Loucy (cell line): ENCODE measurements at regions not wholly inside any gene's neighbourhood (a gene's known extent, or its start where the extent isn't known, plus 50 kb on each side); places are given as distances from the start of the nearest gene placed in this dataset.

Source experiments
- H2AFZ ChIP-seq: fragments of 200-600 bp; sonication (generic); 2 replicates; pipeline ENCODE4 v1.6.0; 2016; ENCODE audit warnings: antibody characterized with exemption, mild to moderate bottlenecking, low read length, moderate library complexity
- H3F3A ChIP-seq: fragments of 200-600 bp; 2 replicates; pipeline ENCODE4 v1.6.0; 2016; ENCODE audit warnings: antibody characterized with exemption, low read depth, mild to moderate bottlenecking
- H3K27me3 ChIP-seq: fragments of 200-600 bp; sonication (generic); 2 replicates; pipeline ENCODE4 v1.6.1; 2014; ENCODE audit warnings: low read length, mild to moderate bottlenecking; ENCODE audit not compliant: insufficient read depth, poor library complexity, severe bottlenecking
- H3K36me3 ChIP-seq: fragments of 200-600 bp; sonication (generic); 2 replicates; pipeline ENCODE4 v1.6.1; 2016; ENCODE audit warnings: low read length; ENCODE audit not compliant: insufficient read depth
- H3K4me1 ChIP-seq: fragments of 200-600 bp; sonication (generic); 2 replicates; pipeline ENCODE4 v1.5.1; 2014; ENCODE audit warnings: low read length, mild to moderate bottlenecking; ENCODE audit not compliant: insufficient read depth, poor library complexity, severe bottlenecking
- H3K4me2 ChIP-seq: fragments of 200-600 bp; sonication (generic); 2 replicates; pipeline ENCODE4 v1.6.0; 2014; ENCODE audit warnings: antibody characterized with exemption, low read length, low read depth, mild to moderate bottlenecking; ENCODE audit not compliant: poor library complexity, severe bottlenecking
- H3K4me3 ChIP-seq: fragments of 200-600 bp; sonication (generic); 2 replicates; pipeline ENCODE4 v1.5.1; 2014; ENCODE audit warnings: low read length, mild to moderate bottlenecking, mixed read lengths; ENCODE audit not compliant: poor library complexity, severe bottlenecking
- H3K79me2 ChIP-seq: fragments of 200-600 bp; sonication (generic); 2 replicates; pipeline ENCODE4 v1.6.1; 2014; ENCODE audit warnings: low read length; ENCODE audit not compliant: insufficient read depth
- H3K9ac ChIP-seq: fragments of 200-600 bp; sonication (generic); 2 replicates; pipeline ENCODE4 v1.6.0; 2014; ENCODE audit warnings: mild to moderate bottlenecking, low read depth, low read length, moderate library complexity; ENCODE audit not compliant: poor library complexity, severe bottlenecking
- H3K9me2 ChIP-seq: fragments of 200-600 bp; sonication (generic); replicated peaks from 2 replicates; pipeline ENCODE4 v1.6.1; 2016; ENCODE audit warnings: low read depth, low read length, mixed read lengths
- H3K9me3 ChIP-seq: fragments of 200-600 bp; sonication (generic); 2 replicates; pipeline ENCODE4 v1.6.1; 2014; ENCODE audit warnings: mild to moderate bottlenecking, antibody characterized with exemption, low read length, low read depth; ENCODE audit not compliant: insufficient read depth
- H4K20me1 ChIP-seq: fragments of 200-600 bp; sonication (generic); 2 replicates; pipeline ENCODE4 v1.6.0; 2014; ENCODE audit warnings: antibody characterized with exemption, low read length, mild to moderate bottlenecking; ENCODE audit not compliant: insufficient read depth, poor library complexity, severe bottlenecking
- CTCF ChIP-seq: fragments of 200-600 bp; sonication (generic); conservative IDR thresholded peaks from 2 replicates; pipeline ENCODE4 v1.5.1; 2014; ENCODE audit warnings: mild to moderate bottlenecking, antibody characterized with exemption, low read length
- EZH2phosphoT487 ChIP-seq: fragments of 200-600 bp; IDR thresholded peaks from 2 replicates; pipeline ENCODE4 v1.6.1; 2018; ENCODE audit warnings: antibody characterized with exemption, mild to moderate bottlenecking, moderate library complexity, borderline replicate concordance

DNA sequence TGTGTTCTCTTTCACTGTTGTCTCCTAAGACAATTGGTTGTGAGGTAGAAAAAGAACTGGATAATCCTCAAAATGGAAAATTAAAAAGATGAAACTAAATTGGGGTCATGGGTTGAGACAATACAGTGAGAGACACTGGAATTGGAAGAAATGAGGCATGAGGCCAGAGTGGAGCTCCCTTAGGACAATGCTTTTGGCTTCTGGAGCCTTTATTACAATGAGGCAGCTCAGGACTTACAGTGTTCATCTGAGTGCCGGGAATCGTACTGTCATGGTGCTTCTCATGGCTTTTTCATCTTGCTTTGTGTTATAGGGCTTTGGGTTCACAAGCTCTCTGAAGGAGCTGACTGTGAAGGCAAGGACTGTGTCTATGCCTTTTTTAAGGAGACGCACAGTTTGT, 293.5 kb downstream of the SOX2 start:
- H3K36me3 ChIP-seq = no peaks in the 10 kb centered on the region
- no peaks in the 10 kb centered on the region for H3K27me3 ChIP-seq
- H3K79me2 ChIP-seq = no peaks in the 10 kb centered on the region
- H3K4me2 ChIP-seq = no peak overlapping the region
- H3K4me3 ChIP-seq = no peak overlapping the region
- no peaks in the 10 kb centered on the region for H3K9me2 ChIP-seq
- no peaks in the 10 kb centered on the region for H3K9me3 ChIP-seq
- no peaks in the 10 kb centered on the region for H4K20me1 ChIP-seq
- no peaks in the 10 kb centered on the region for H3F3A ChIP-seq
- TF ChIP-seq EZH2phosphoT487 (no peak), CTCF (no peak)
- H3K4me1 ChIP-seq = no peaks in the 10 kb centered on the region
- no peak overlapping the region for H3K9ac ChIP-seq
- H2AFZ ChIP-seq = no peak overlapping the region

DNA sequence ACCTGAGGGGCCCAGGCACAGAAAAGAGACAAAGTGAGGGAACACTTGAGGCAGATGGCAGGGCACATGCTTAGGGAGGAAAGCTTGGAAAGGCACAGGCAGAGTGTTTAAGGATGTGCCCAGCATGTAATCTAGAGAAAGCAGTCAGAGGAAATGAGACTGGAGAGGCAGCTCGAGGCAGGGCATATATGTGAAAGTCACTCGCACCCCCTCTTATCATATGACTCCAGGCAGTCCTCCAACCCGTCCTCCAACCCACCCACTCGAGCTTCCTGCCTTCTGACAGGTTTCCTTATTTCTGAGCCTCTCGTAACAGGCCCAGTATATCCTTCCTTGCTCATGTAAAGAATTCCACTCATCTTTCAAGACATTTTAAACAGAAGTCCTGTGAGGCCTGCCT, 294.0 kb downstream of the SOX2 start:
- Histone ChIP-seq H3K9ac (no peak overlapping the region), H3F3A (no peaks in the 10 kb centered on the region), H3K4me2 (no peak overlapping the region), H3K4me3 (no peak overlapping the region), H3K27me3 (no peaks in the 10 kb centered on the region), H3K79me2 (no peaks in the 10 kb centered on the region), H2AFZ (no peak overlapping the region), H3K4me1 (no peaks in the 10 kb centered on the region), H3K9me3 (no peaks in the 10 kb centered on the region), H3K9me2 (no peaks in the 10 kb centered on the region), H3K36me3 (no peaks in the 10 kb centered on the region), H4K20me1 (no peaks in the 10 kb centered on the region)
- no peak for TF ChIP-seq EZH2phosphoT487
- TF ChIP-seq CTCF = no peak

- Histone ChIP-seq H3K9ac (no peak overlapping the region), H3K9me2 (no peaks in the 10 kb centered on the region), H3F3A (no peaks in the 10 kb centered on the region), H3K9me3 (no peaks in the 10 kb centered on the region), H2AFZ (no peak overlapping the region), H3K4me1 (no peaks in the 10 kb centered on the region), H4K20me1 (no peaks in the 10 kb centered on the region), H3K36me3 (no peaks in the 10 kb centered on the region), H3K27me3 (no peaks in the 10 kb centered on the region), H3K4me3 (no peak overlapping the region), H3K79me2 (no peaks in the 10 kb centered on the region), H3K4me2 (no peak overlapping the region)
- TF ChIP-seq CTCF (no peak), EZH2phosphoT487 (no peak)
Measured at GRCh38 chr3:182006431-182006830, 294.7 kb downstream of the SOX2 start.
